ENCODE measurements at regions not wholly inside any gene's neighbourhood (a gene's known extent, or its start where the extent isn't known, plus 50 kb on each side); places are given as distances from the start of the nearest gene placed in this dataset.

DNA sequence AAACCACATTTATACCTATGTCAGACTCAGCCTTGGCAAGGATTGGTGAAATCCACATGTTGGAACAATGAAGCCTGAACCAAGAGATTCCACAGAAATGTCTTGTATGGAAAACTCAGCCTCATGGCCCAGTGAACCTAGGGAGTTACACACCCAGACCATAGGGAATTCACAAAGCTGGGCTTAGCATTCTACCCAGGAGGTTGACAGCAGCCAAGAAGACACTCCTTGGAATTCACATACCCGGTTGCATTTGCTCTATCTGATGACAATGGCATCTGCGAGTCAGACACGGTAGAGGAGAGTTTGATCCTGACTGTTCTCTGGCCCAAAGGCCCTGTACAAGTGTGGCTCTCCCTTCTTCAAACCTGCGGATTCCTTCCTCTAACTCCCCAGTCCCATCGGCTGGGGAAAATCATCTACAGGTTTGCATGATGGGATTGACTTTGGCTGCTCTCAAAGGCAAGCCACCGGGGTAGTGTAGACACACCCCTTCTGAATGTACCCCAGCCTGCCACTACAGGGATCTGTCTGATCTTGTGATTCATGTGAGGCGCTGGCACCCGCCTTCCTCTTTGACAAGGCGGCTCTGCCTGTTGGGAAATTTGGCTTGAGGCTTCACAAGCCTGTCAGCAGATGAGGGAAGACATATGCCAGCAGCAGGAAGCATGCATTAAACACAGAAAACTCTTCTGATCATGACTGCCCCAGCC lies 297.3 kb upstream of the KAZN start:
- ATAC-seq (peak; percentile 15), DNase-seq (peak in 2 of 4 donors; percentile 77 to 88)
- TF ChIP-seq, protein P1, sequence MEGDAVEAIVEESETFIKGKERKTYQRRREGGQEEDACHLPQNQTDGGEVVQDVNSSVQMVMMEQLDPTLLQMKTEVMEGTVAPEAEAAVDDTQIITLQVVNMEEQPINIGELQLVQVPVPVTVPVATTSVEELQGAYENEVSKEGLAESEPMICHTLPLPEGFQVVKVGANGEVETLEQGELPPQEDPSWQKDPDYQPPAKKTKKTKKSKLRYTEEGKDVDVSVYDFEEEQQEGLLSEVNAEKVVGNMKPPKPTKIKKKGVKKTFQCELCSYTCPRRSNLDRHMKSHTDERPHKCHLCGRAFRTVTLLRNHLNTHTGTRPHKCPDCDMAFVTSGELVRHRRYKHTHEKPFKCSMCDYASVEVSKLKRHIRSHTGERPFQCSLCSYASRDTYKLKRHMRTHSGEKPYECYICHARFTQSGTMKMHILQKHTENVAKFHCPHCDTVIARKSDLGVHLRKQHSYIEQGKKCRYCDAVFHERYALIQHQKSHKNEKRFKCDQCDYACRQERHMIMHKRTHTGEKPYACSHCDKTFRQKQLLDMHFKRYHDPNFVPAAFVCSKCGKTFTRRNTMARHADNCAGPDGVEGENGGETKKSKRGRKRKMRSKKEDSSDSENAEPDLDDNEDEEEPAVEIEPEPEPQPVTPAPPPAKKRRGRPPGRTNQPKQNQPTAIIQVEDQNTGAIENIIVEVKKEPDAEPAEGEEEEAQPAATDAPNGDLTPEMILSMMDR (IDR thresholded peaks at IDR 0.05), result no peak
- Histone ChIP-seq H3K27me3 (no peaks in the 10 kb centered on the region), H3K4me1 (no peaks in the 10 kb centered on the region), H3K4me3 (no peak overlapping the region), H3K9me3 (no peaks in the 10 kb centered on the region), H3K36me3 (no peaks in the 10 kb centered on the region), H3K27ac (no peak overlapping the region)
- intact Hi-C loops (cut with DNase I), result no loop called here

DNA sequence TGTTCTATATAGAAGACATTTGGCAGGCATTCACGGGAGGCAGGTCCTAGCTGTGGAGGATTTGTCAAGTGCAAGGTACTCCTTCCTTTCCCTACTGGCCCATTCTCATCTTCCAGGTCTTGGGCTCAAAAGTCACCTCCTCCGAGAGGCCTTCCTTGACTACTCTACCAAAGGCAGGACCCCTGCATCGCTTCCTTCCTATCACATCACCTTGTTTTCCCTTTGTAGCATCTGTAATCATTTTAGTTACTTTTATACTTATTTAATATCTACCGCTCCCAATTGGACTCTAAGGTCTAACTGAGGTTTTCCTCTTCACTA lies 296.8 kb upstream of the KAZN start:
- intact Hi-C loops (cut with DNase I), result no loop called here
- Histone ChIP-seq H3K4me1 (no peaks in the 10 kb centered on the region), H3K27ac (no peak overlapping the region), H3K4me3 (no peak overlapping the region), H3K9me3 (no peaks in the 10 kb centered on the region), H3K27me3 (no peaks in the 10 kb centered on the region), H3K36me3 (no peaks in the 10 kb centered on the region)
- DNase-seq (no peak), ATAC-seq (no peak)
- TF ChIP-seq, protein P1 (IDR thresholded peaks at IDR 0.05), result no peak

DNA sequence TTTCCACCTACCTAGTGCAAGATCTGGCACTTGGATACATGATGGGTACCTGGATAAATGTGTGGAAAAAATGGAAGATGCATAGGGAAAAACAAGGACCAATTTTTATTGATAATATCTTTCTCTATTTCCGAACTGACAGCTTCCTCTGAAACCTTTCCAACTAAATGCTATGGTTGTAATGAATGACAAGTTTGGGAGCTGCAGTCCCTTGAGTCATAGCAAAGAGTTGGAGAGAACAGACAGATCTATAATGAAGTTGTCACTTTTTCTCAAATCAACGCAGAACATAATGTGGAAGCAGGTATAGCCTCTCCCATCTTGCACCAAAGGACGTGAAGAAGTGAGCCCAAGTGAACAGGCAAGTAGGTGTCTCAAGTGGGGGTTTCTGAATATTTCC lies 296.5 kb upstream of the KAZN start:
- H3K4me1 ChIP-seq, result no peaks in the 10 kb centered on the region
- H3K27ac ChIP-seq, result no peak overlapping the region
- no peaks in the 10 kb centered on the region for H3K36me3 ChIP-seq
- TF ChIP-seq, protein P1 (IDR thresholded peaks at IDR 0.05), result no peak
- no peak for DNase-seq
- no peaks in the 10 kb centered on the region for H3K9me3 ChIP-seq
- no peak for ATAC-seq
- H3K27me3 ChIP-seq, result no peaks in the 10 kb centered on the region
- no peak overlapping the region for H3K4me3 ChIP-seq
- intact Hi-C loops (cut with DNase I), result no loop called here

DNA sequence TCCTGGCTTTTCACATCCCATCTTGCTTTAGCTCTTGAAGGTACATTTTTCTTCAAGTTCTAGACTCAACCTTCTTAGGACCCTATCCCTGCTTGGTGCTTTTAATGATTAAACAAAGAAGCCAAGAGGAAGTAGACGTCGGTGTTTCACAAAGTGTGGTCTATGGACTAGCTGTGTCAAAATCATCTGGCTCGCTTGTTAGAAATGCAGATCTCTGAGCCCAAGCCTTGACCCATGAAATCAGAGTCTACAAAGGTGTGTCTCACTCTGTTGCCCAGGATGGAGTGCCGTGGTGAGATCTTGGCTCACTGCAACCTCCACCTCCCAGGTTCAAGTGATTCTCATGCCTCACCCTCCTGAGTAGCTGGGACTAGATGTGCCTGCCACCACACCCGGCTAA lies 295.5 kb upstream of the KAZN start:
- intact Hi-C loops (cut with DNase I), result no loop called here
- no peaks in the 10 kb centered on the region for H3K27me3 ChIP-seq
- TF ChIP-seq, protein P1 (IDR thresholded peaks at IDR 0.05), result no peak
- ATAC-seq (no peak), DNase-seq (no peak)
- no peaks in the 10 kb centered on the region for H3K4me1 ChIP-seq
- no peak overlapping the region for H3K4me3 ChIP-seq
- no peaks in the 10 kb centered on the region for H3K36me3 ChIP-seq
- no peak overlapping the region for H3K27ac ChIP-seq
- H3K9me3 ChIP-seq, result no peaks in the 10 kb centered on the region

DNA sequence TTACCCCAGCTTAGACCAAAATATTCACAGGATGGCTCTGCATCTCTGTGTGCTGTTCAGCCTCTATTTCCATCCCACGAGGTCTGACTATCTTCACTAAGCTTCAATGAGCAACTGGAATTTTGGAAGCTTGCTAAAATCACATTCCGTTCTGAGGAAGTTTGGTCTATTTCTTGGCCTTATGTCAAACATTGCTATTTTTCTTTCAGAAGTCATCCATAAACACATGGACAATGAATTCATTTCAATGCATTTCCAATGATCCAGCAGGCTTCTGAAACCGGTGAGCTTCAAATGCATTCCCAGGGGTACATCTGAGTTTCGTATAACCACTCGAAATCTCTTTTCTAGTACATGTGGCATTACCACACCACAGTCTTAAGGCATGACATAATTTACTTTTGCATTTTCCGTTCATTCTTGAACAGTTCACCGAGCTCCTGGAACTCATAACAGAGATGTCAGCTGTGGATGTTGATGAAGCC lies 294.1 kb upstream of the KAZN start:
- no peaks in the 10 kb centered on the region for H3K36me3 ChIP-seq
- H3K9me3 ChIP-seq, result no peaks in the 10 kb centered on the region
- H3K4me3 ChIP-seq, result no peak overlapping the region
- H3K4me1 ChIP-seq, result no peaks in the 10 kb centered on the region
- no peak overlapping the region for H3K27ac ChIP-seq
- no peak for DNase-seq
- intact Hi-C loops (cut with DNase I), result no loop called here
- ATAC-seq, result peak; percentile 53
- TF ChIP-seq, protein P1 (IDR thresholded peaks at IDR 0.05), result no peak
- H3K27me3 ChIP-seq, result no peaks in the 10 kb centered on the region
